WTC11 (cell line): ENCODE measurements at regions not wholly inside any gene's neighbourhood (a gene's known extent, or its start where the extent isn't known, plus 50 kb on each side); places are given as distances from the start of the nearest gene placed in this dataset.

Experiments used
- ATAC-seq: fragments of 200-7000 bp; cut with Tn5 transposase; 2 replicates; pipeline ENCODE4 v1.10.0; 2021; ENCODE audit warnings: mild to moderate bottlenecking, moderate library complexity
- CTCF ChIA-PET: fragments of 300-600 bp; sonication (Branson Sonifier 250); formaldehyde crosslinking; loops from one replicate; lab custom pipeline; 2021; ENCODE audit warnings: antibody characterized with exemption; lab: Charles Lee
- POLR2A ChIA-PET: fragments of 350-600 bp; sonication (Branson Sonifier 250); formaldehyde crosslinking; loops from one replicate; lab custom pipeline; 2021; ENCODE audit warnings: antibody characterized with exemption; lab: Charles Lee
- DNase-seq: peaks from one replicate; pipeline ENCODE4 v3.0.0; 2021; ENCODE audit warnings: low spot score
- H3K27ac Mint-ChIP-seq: 2 replicates; pipeline ENCODE4 v1.8.0; 2021; ENCODE audit warnings: mixed read lengths
- H3K27me3 Mint-ChIP-seq: 2 replicates; pipeline ENCODE4 v1.8.0; 2021; ENCODE audit warnings: low read depth, mild to moderate bottlenecking, moderate library complexity, mixed read lengths
- H3K36me3 Mint-ChIP-seq: 2 replicates; pipeline ENCODE4 v1.8.0; 2021; ENCODE audit warnings: mixed read lengths
- H3K4me1 Mint-ChIP-seq: 2 replicates; pipeline ENCODE4 v1.8.0; 2022; ENCODE audit warnings: mixed read lengths
- H3K4me3 Mint-ChIP-seq: 2 replicates; pipeline ENCODE4 v1.8.0; 2021; ENCODE audit warnings: mild to moderate bottlenecking, moderate library complexity, mixed read lengths
- H3K9me3 Mint-ChIP-seq: 2 replicates; pipeline ENCODE4 v1.8.0; 2021; ENCODE audit warnings: mixed read lengths
- AFF4 ChIP-seq: sonication (generic); formaldehyde crosslinking; IDR thresholded peaks from 2 replicates; pipeline ENCODE4 v1.8.1; 2023; ENCODE audit warnings: mild to moderate bottlenecking, missing genetic modification reagents, borderline replicate concordance
- ARID4B ChIP-seq: sonication (generic); formaldehyde crosslinking; IDR thresholded peaks from 2 replicates; pipeline ENCODE4 v1.8.0; 2023; ENCODE audit warnings: missing genetic modification reagents, mild to moderate bottlenecking, borderline replicate concordance
- FOXP4 ChIP-seq: sonication (generic); formaldehyde crosslinking; IDR thresholded peaks from 2 replicates; pipeline ENCODE4 v1.8.0; 2022; ENCODE audit warnings: mild to moderate bottlenecking, missing genetic modification reagents
- IRF1 ChIP-seq: sonication (generic); formaldehyde crosslinking; IDR thresholded peaks from 2 replicates; pipeline ENCODE4 v1.8.0; 2023; ENCODE audit warnings: missing genetic modification reagents
- MLX ChIP-seq: sonication (generic); formaldehyde crosslinking; IDR thresholded peaks from 2 replicates; pipeline ENCODE4 v1.8.1; 2023; ENCODE audit warnings: mild to moderate bottlenecking, missing genetic modification reagents, moderate library complexity
- PRRX2 ChIP-seq: fragments of 250-450 bp; sonication (Bioruptor Pico); IDR thresholded peaks from 2 replicates; pipeline ENCODE4 v1.8.0; 2021; ENCODE audit warnings: mild to moderate bottlenecking
- ZBTB21 ChIP-seq: sonication (generic); formaldehyde crosslinking; IDR thresholded peaks from 2 replicates; pipeline ENCODE4 v1.8.1; 2023; ENCODE audit warnings: mild to moderate bottlenecking, missing genetic modification reagents, borderline replicate concordance
- ZNF232 ChIP-seq: sonication (generic); formaldehyde crosslinking; IDR thresholded peaks from 2 replicates; pipeline ENCODE4 v1.8.0; 2022; ENCODE audit warnings: mild to moderate bottlenecking, missing genetic modification reagents
- ZNF425 ChIP-seq: fragments of 250-450 bp; sonication (Bioruptor Pico); conservative IDR thresholded peaks from 2 replicates; pipeline ENCODE4 v1.9.0; 2021; ENCODE audit warnings: mild to moderate bottlenecking
- ZNF512 ChIP-seq: sonication (generic); formaldehyde crosslinking; IDR thresholded peaks from 2 replicates; pipeline ENCODE4 v1.8.1; 2022; ENCODE audit warnings: missing genetic modification reagents, borderline replicate concordance

- DNase-seq (no peak), ATAC-seq (no peak)
- no peak overlapping the region for H3K27ac Mint-ChIP-seq
- TF ChIP-seq IRF1 (CRISPR knock-in tag): no peak
- TF ChIP-seq ZNF512 (CRISPR knock-in tag): no peak
- TF ChIP-seq ZBTB21 (CRISPR knock-in tag): no peak
- TF ChIP-seq FOXP4 (CRISPR knock-in tag): no peak
- TF ChIP-seq MLX: no peak
- no peak for TF ChIP-seq ZNF425 (CRISPR knock-in tag)
- TF ChIP-seq PRRX2 (CRISPR knock-in tag): no peak
- H3K9me3 Mint-ChIP-seq: peaks cover 47% of the 10 kb centered on the region
- ChIA-PET CTCF (no interaction called here), POLR2A (no interaction called here)
- no peak overlapping the region for H3K4me3 Mint-ChIP-seq
- H3K4me1 Mint-ChIP-seq: no peaks in the 10 kb centered on the region
- H3K36me3 Mint-ChIP-seq: peaks cover 13% of the 10 kb centered on the region
- peaks cover 3% of the 10 kb centered on the region; the same call in 1 of the 2 replicates for H3K27me3 Mint-ChIP-seq
Observed at GRCh38 chr7:156168434-156168833, 356.2 kb upstream of the SHH start.

- TF ChIP-seq IRF1 (CRISPR knock-in tag) (no peak), ZNF232 (no peak)
- H3K9me3 Mint-ChIP-seq: peaks cover 47% of the 10 kb centered on the region
- ChIA-PET POLR2A (interaction anchor here (0.6 kb wide), 1 partner anchor 13 kb away, joined by 3 read pairs; no protein-coding TSS in a partner anchor), CTCF (no interaction called here)
- no peak for DNase-seq
- ATAC-seq: no peak
- no peak overlapping the region for H3K27ac Mint-ChIP-seq
- no peaks in the 10 kb centered on the region for H3K4me1 Mint-ChIP-seq
- peaks cover 4% of the 10 kb centered on the region; the same call in 1 of the 2 replicates for H3K27me3 Mint-ChIP-seq
- peaks cover 12% of the 10 kb centered on the region for H3K36me3 Mint-ChIP-seq
- no peak overlapping the region for H3K4me3 Mint-ChIP-seq
Observed at GRCh38 chr7:156167987-156168386, 355.7 kb upstream of the SHH start.

GRCh38 chr7:156167417-156167807 is 355.1 kb upstream of the SHH start:
- Mint-ChIP-seq H3K36me3 (peaks cover 14% of the 10 kb centered on the region), H3K27me3 (peaks cover 10% of the 10 kb centered on the region), H3K27ac (no peak overlapping the region), H3K9me3 (peaks cover 49% of the 10 kb centered on the region), H3K4me3 (no peak overlapping the region), H3K4me1 (no peaks in the 10 kb centered on the region)
- ChIA-PET CTCF (no interaction called here), POLR2A (no interaction called here)
- ATAC-seq (no peak), DNase-seq (no peak)
- TF ChIP-seq ZNF232 (no peak), ZNF425 (CRISPR knock-in tag) (no peak), AFF4 (CRISPR knock-in tag) (no peak), ARID4B (CRISPR knock-in tag) (no peak)
